IMR-90 (cell line): ENCODE measurements at regions not wholly inside any gene's neighbourhood (a gene's known extent, or its start where the extent isn't known, plus 50 kb on each side); places are given as distances from the start of the nearest gene placed in this dataset.

Experiments used
- ATAC-seq: fragments of 200-7000 bp; cut with Tn5 transposase; 2 replicates; pipeline ENCODE4 v1.9.1; 2020; ENCODE audit warnings: low read depth, mild to moderate bottlenecking, moderate library complexity
- BruUV-seq: library from RNA; stranded (reverse); fragments of 400-500 nt; replicated peaks from 2 replicates; lab custom pipeline; 2021; lab: Mats Ljungman, UMichigan
- CTCF ChIA-PET: fragments of 300-600 bp; formaldehyde crosslinking; extraction: SDS; loops from one replicate; lab custom pipeline; 2021; ENCODE audit warnings: antibody characterized with exemption; lab: Yijun Ruan, JAX
- POLR2A ChIA-PET: fragments of 300-600 bp; sonication (Branson Sonifier 250); formaldehyde crosslinking; loops from one replicate; lab custom pipeline; 2022; ENCODE audit warnings: antibody characterized with exemption; ENCODE audit not compliant: unreplicated experiment; lab: Charles Lee
- DNase-seq: peaks from one replicate; pipeline ENCODE4 v3.0.0; 2013
- H2AFZ ChIP-seq: replicated peaks from 2 replicates; pipeline ENCODE3; 2013; ENCODE audit warnings: low read length, mild to moderate bottlenecking; ENCODE audit not compliant: poor library complexity
- H2AK5ac ChIP-seq: 2 replicates; pipeline ENCODE4 v1.6.1; 2013; ENCODE audit warnings: low read depth, low read length, inconsistent platforms
- H2AK9ac ChIP-seq: replicated peaks from 2 replicates; pipeline ENCODE3; 2013; ENCODE audit warnings: mild to moderate bottlenecking, low read depth, low read length, moderate library complexity; ENCODE audit not compliant: poor library complexity
- H2BK120ac ChIP-seq: 2 replicates; pipeline ENCODE4 v1.6.1; 2013; ENCODE audit warnings: low read depth, low read length, inconsistent platforms
- H2BK15ac ChIP-seq: 3 replicates; pipeline ENCODE4 v1.6.1; 2013; ENCODE audit warnings: low read depth, low read length, inconsistent platforms
- H2BK20ac ChIP-seq: 2 replicates; pipeline ENCODE4 v1.6.1; 2013; ENCODE audit warnings: low read depth, mild to moderate bottlenecking, inconsistent platforms, low read length, moderate library complexity
- H2BK5ac ChIP-seq: 2 replicates; pipeline ENCODE4 v1.6.1; 2013; ENCODE audit warnings: mild to moderate bottlenecking, low read depth, low read length, inconsistent platforms; ENCODE audit not compliant: poor library complexity, severe bottlenecking
- H3K14ac ChIP-seq: replicated peaks from 2 replicates; pipeline ENCODE4 v1.6.1; 2013; ENCODE audit warnings: low read depth, low read length, inconsistent platforms
- H3K18ac ChIP-seq: 2 replicates; pipeline ENCODE4 v1.6.1; 2013; ENCODE audit warnings: low read depth, low read length, control low read depth
- H3K23ac ChIP-seq: 2 replicates; pipeline ENCODE4 v1.6.1; 2013; ENCODE audit warnings: low read depth, low read length, inconsistent platforms
- H3K27ac ChIP-seq: 2 replicates; pipeline ENCODE4 v1.5.1; 2013; ENCODE audit warnings: mild to moderate bottlenecking, control low read depth, low read length; ENCODE audit not compliant: insufficient read depth
- H3K27me3 ChIP-seq: 2 replicates; pipeline ENCODE4 v1.6.1; 2013; ENCODE audit warnings: low read length; ENCODE audit not compliant: control insufficient read depth, insufficient read depth
- H3K36me3 ChIP-seq: 2 replicates; pipeline ENCODE4 v1.6.1; 2013; ENCODE audit warnings: low read length, mixed read lengths; ENCODE audit not compliant: control insufficient read depth, insufficient read depth
- H3K4ac ChIP-seq: 2 replicates; pipeline ENCODE4 v1.6.1; 2013; ENCODE audit warnings: low read depth, low read length, inconsistent platforms
- H3K4me1 ChIP-seq: 2 replicates; pipeline ENCODE4 v1.6.1; 2013; ENCODE audit warnings: low read length, mixed read lengths; ENCODE audit not compliant: control insufficient read depth, insufficient read depth
- H3K4me2 ChIP-seq: 2 replicates; pipeline ENCODE4 v1.6.1; 2013; ENCODE audit warnings: low read depth, mild to moderate bottlenecking, control low read depth, low read length, moderate library complexity
- H3K4me3 ChIP-seq: 2 replicates; pipeline ENCODE4 v1.5.1; 2013; ENCODE audit warnings: low read depth, mild to moderate bottlenecking, control low read depth, low read length, moderate library complexity; ENCODE audit not compliant: insufficient read depth
- H3K56ac ChIP-seq: 2 replicates; pipeline ENCODE4 v1.6.1; 2013; ENCODE audit warnings: low read length, inconsistent platforms; ENCODE audit not compliant: insufficient read depth; ENCODE audit errors: extremely low read depth
- H3K79me1 ChIP-seq, 2 experiments: 2 replicates each; pipeline ENCODE4 v1.6.1; 2013; ENCODE audit warnings: low read length in 2 of 2, inconsistent platforms in 1 of 2, low read depth in 1 of 2
- H3K9ac ChIP-seq: 2 replicates; pipeline ENCODE4 v1.6.1; 2013; ENCODE audit warnings: low read depth, low read length, control low read depth
- H3K9me1 ChIP-seq: 2 replicates; pipeline ENCODE4 v1.6.1; 2013; ENCODE audit warnings: low read length, inconsistent platforms; ENCODE audit not compliant: insufficient read depth
- H3K9me3 ChIP-seq: 2 replicates; pipeline ENCODE4 v1.6.1; 2013; ENCODE audit warnings: low read length; ENCODE audit not compliant: control insufficient read depth, insufficient read depth
- H4K20me1 ChIP-seq: 2 replicates; pipeline ENCODE4 v1.6.1; 2013; ENCODE audit warnings: low read length, inconsistent platforms; ENCODE audit not compliant: insufficient read depth
- H4K5ac ChIP-seq: 2 replicates; pipeline ENCODE4 v1.6.1; 2013; ENCODE audit warnings: mild to moderate bottlenecking, low read depth, low read length, control low read depth
- H4K8ac ChIP-seq, 2 experiments: 2 replicates each; pipeline ENCODE4 v1.6.1; 2013; ENCODE audit warnings: low read depth in 2 of 2, low read length in 2 of 2, control low read depth in 1 of 2, inconsistent platforms in 1 of 2
- H4K91ac ChIP-seq: 2 replicates; pipeline ENCODE4 v1.6.1; 2013; ENCODE audit warnings: low read depth, low read length, inconsistent platforms; ENCODE audit not compliant: insufficient read depth
- BHLHE40 ChIP-seq: fragments of 150-350 bp; IDR thresholded peaks from 2 replicates; pipeline ENCODE4 v1.6.1; 2016; ENCODE audit warnings: mild to moderate bottlenecking, low read depth, low read length
- CEBPB ChIP-seq: IDR thresholded peaks from 2 replicates; pipeline ENCODE4 v1.6.1; 2012; ENCODE audit warnings: low read depth, low read length, improper control_type of control experiment
- FOS ChIP-seq: fragments of 150-350 bp; IDR thresholded peaks from 2 replicates; pipeline ENCODE4 v1.6.1; 2016; ENCODE audit warnings: low read depth, low read length
- MAFK ChIP-seq: IDR thresholded peaks from 2 replicates; pipeline ENCODE4 v1.6.1; 2012; ENCODE audit warnings: low read depth, low read length, improper control_type of control experiment
- MAZ ChIP-seq: IDR thresholded peaks from 2 replicates; pipeline ENCODE4 v1.6.1; 2012; ENCODE audit warnings: low read depth, mild to moderate bottlenecking, low read length, improper control_type of control experiment, moderate library complexity, borderline replicate concordance
- MXI1 ChIP-seq: IDR thresholded peaks from 2 replicates; pipeline ENCODE4 v1.6.1; 2012; ENCODE audit warnings: low read depth, mild to moderate bottlenecking, low read length, moderate library complexity, borderline replicate concordance
- POLR2A ChIP-seq: IDR thresholded peaks from 2 replicates; pipeline ENCODE4 v1.6.1; 2012; ENCODE audit warnings: mild to moderate bottlenecking, low read depth, low read length
- RAD21 ChIP-seq: IDR thresholded peaks from 2 replicates; pipeline ENCODE4 v1.6.1; 2012; ENCODE audit warnings: low read length, improper control_type of control experiment
- RCOR1 ChIP-seq: IDR thresholded peaks from 2 replicates; pipeline ENCODE4 v1.6.1; 2012; ENCODE audit warnings: mild to moderate bottlenecking, low read length, improper control_type of control experiment; ENCODE audit not compliant: insufficient replicate concordance
- RFX5 ChIP-seq: IDR thresholded peaks from 2 replicates; pipeline ENCODE4 v1.8.0; 2012; ENCODE audit warnings: low read depth, mild to moderate bottlenecking, low read length, moderate library complexity
- SMC3 ChIP-seq: fragments of 150-350 bp; IDR thresholded peaks from 2 replicates; pipeline ENCODE4 v1.6.1; 2016; ENCODE audit warnings: low read depth, mild to moderate bottlenecking, antibody characterized with exemption, low read length, moderate library complexity
- WGBS, 2 experiments: methylation state at CpG; one replicate each; pipeline versions ENCODE4 v1.1.5 to v1.1.7; 2013; ENCODE audit warnings: missing lambda C conversion rate in 2 of 2; ENCODE audit not compliant: insufficient read length in 1 of 2; ENCODE audit errors: extremely low coverage in 2 of 2; 5-methylcytosine and 5-hydroxymethylcytosine counted together
- dilution Hi-C: fragments of 300-500 bp; cut with HindIII; formaldehyde crosslinking; loops from one replicate; pipeline ENCODE4 v1.14.3; 2018; ENCODE audit warnings: low sequenced_read_pairs; ENCODE audit not compliant: unreplicated experiment
- in situ Hi-C: fragments of 300-500 bp; cut with MboI; formaldehyde crosslinking; loops from 3 replicates; pipeline ENCODE4 v1.14.3; 2019; ENCODE audit warnings: low sequenced_read_pairs, inconsistent platforms, mixed read lengths
- intact Hi-C: fragments of 100-400 bp; cut with micrococcal nuclease; formaldehyde crosslinking; loops from 2 replicates; pipeline ENCODE4 v1.10.0; 2022
- TF ChIP-seq, protein P1 (sequence below): conservative IDR thresholded peaks from 2 replicates; pipeline ENCODE4 v1.5.1; 2012; ENCODE audit warnings: mild to moderate bottlenecking, low read depth, low read length, improper control_type of control experiment
- TF ChIP-seq, protein P2 (sequence below): fragments of 150-350 bp; IDR thresholded peaks from 2 replicates; pipeline ENCODE4 v1.6.1; 2017; ENCODE audit warnings: mild to moderate bottlenecking, antibody characterized with exemption, low read length, low read depth
- TF ChIP-seq, protein P3 (sequence below): fragments of 150-350 bp; IDR thresholded peaks from 2 replicates; pipeline ENCODE4 v1.6.1; 2016; ENCODE audit warnings: low read depth, mild to moderate bottlenecking, low read length, moderate library complexity, borderline replicate concordance

DNA sequence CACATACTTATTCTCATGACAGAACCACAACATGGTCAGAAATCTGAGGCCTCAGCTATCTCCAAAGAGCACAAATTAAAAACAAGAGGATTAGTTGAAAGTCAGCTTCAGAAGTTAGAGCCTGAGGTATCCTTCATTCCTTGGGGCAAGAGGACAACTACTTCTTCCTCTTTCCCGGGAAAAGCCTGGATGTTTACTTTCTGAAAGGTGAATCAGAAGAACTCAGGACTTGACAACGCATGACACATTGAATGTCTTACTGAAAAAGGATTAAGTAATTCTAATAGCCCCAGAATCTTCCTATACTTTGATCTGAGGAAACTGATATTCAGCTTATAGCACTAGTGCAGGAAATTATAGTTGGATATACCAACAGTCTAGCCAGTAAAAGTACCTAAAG is 573.2 kb downstream of the METTL4 start:
- Histone ChIP-seq H4K20me1 (no peaks in the 10 kb centered on the region), H3K27me3 (no peaks in the 10 kb centered on the region), H3K9me3 (peaks cover 7% of the 10 kb centered on the region; the same call in 1 of the 2 replicates), H2AK9ac (no peak overlapping the region), H3K4me3 (no peak overlapping the region), H3K56ac (no peak overlapping the region), H2BK5ac (no peak overlapping the region), H3K4me2 (no peak overlapping the region), H3K9me1 (no peaks in the 10 kb centered on the region), H3K4ac (no peak overlapping the region), H4K8ac (no peak overlapping the region), H4K91ac (no peak overlapping the region), H3K27ac (no peak overlapping the region), H4K5ac (no peak overlapping the region), H2BK20ac (no peak overlapping the region), H2AFZ (no peak overlapping the region), H3K9ac (no peak overlapping the region), H2AK5ac (no peak overlapping the region), H3K23ac (no peak overlapping the region), H3K18ac (no peak overlapping the region), H3K79me1 (no peaks in the 10 kb centered on the region), H3K4me1 (no peaks in the 10 kb centered on the region), H2BK120ac (no peak overlapping the region), H2BK15ac (no peak overlapping the region), H3K14ac (no peak overlapping the region), H3K36me3 (no peaks in the 10 kb centered on the region)
- DNase-seq (no peak), ATAC-seq (no peak)
- dilution Hi-C loops (no loop called here), intact Hi-C loops (no loop called here), in situ Hi-C loops (no loop called here)
- WGBS, 2 experiments = no CpG with 5 or more reads among the region's 2 CpGs
- ChIA-PET POLR2A (no interaction called here), CTCF (interaction anchor here (1.1 kb wide), 1 partner anchor 9 kb away, joined by 3 read pairs; no protein-coding TSS in a partner anchor)
- TF ChIP-seq RAD21 = no peak
- TF ChIP-seq, protein P1, sequence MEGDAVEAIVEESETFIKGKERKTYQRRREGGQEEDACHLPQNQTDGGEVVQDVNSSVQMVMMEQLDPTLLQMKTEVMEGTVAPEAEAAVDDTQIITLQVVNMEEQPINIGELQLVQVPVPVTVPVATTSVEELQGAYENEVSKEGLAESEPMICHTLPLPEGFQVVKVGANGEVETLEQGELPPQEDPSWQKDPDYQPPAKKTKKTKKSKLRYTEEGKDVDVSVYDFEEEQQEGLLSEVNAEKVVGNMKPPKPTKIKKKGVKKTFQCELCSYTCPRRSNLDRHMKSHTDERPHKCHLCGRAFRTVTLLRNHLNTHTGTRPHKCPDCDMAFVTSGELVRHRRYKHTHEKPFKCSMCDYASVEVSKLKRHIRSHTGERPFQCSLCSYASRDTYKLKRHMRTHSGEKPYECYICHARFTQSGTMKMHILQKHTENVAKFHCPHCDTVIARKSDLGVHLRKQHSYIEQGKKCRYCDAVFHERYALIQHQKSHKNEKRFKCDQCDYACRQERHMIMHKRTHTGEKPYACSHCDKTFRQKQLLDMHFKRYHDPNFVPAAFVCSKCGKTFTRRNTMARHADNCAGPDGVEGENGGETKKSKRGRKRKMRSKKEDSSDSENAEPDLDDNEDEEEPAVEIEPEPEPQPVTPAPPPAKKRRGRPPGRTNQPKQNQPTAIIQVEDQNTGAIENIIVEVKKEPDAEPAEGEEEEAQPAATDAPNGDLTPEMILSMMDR = no peak
- no peak for TF ChIP-seq SMC3
- no peak for TF ChIP-seq MAFK
- no peak for TF ChIP-seq FOS
- TF ChIP-seq MXI1 = no peak
- no peak for TF ChIP-seq CEBPB
- no peak for TF ChIP-seq RCOR1
- TF ChIP-seq MAZ = no peak
- TF ChIP-seq, protein P2, sequence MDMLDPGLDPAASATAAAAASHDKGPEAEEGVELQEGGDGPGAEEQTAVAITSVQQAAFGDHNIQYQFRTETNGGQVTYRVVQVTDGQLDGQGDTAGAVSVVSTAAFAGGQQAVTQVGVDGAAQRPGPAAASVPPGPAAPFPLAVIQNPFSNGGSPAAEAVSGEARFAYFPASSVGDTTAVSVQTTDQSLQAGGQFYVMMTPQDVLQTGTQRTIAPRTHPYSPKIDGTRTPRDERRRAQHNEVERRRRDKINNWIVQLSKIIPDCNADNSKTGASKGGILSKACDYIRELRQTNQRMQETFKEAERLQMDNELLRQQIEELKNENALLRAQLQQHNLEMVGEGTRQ = no peak
- no peak for TF ChIP-seq BHLHE40
- TF ChIP-seq, protein P3, sequence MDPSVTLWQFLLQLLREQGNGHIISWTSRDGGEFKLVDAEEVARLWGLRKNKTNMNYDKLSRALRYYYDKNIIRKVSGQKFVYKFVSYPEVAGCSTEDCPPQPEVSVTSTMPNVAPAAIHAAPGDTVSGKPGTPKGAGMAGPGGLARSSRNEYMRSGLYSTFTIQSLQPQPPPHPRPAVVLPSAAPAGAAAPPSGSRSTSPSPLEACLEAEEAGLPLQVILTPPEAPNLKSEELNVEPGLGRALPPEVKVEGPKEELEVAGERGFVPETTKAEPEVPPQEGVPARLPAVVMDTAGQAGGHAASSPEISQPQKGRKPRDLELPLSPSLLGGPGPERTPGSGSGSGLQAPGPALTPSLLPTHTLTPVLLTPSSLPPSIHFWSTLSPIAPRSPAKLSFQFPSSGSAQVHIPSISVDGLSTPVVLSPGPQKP = no peak
- TF ChIP-seq POLR2A = no peak
- no peak for TF ChIP-seq RFX5
- BruUV-seq = no TSS peak
